ENCODE measurements at regions not wholly inside any gene's neighbourhood (a gene's known extent, or its start where the extent isn't known, plus 50 kb on each side); places are given as distances from the start of the nearest gene placed in this dataset.

- no peaks in the 10 kb centered on the region for H3K36me3 ChIP-seq (ENCODE audit: control insufficient read depth in 4 of 4, insufficient read depth in 3 of 4, low read depth in 1 of 4, low read length in 3 of 4)
- no peak overlapping the region for H3K4me3 ChIP-seq (ENCODE audit: low read depth in 1 of 3, low read length in 3 of 3)
- no peaks in the 10 kb centered on the region for H3K4me1 ChIP-seq (ENCODE audit: control insufficient read depth in 4 of 4, insufficient read depth in 4 of 4, low read length in 3 of 4)
- no peak overlapping the region for H3K9ac ChIP-seq (ENCODE audit: low read depth in 1 of 2, low read length in 2 of 2)
- TF ChIP-seq MAX (IDR thresholded peaks at IDR 0.05) (no peak), NR2F2 (IDR thresholded peaks at IDR 0.05) (no peak), ZBTB33 (IDR thresholded peaks at IDR 0.05) (no peak), RXRA (IDR thresholded peaks at IDR 0.05) (no peak), HNF4A (conservative IDR thresholded peaks at IDR 0.05) (no peak), GABPA (IDR thresholded peaks at IDR 0.05 in 1 of 2, conservative IDR thresholded peaks at IDR 0.05 in 1 of 2) (no peak), FOXA1 (IDR thresholded peaks at IDR 0.05) (no peak), ATF3 (IDR thresholded peaks at IDR 0.05) (no peak), RAD21 (IDR thresholded peaks at IDR 0.05) (no peak), CTCF (IDR thresholded peaks at IDR 0.05; ENCODE audit: low read depth, low read length, missing input control) (no peak), EGR1 (IDR thresholded peaks at IDR 0.05; ENCODE audit: low read depth in 2 of 2) (no peak), YY1 (IDR thresholded peaks at IDR 0.05) (no peak), HNF4G (IDR thresholded peaks at IDR 0.05) (no peak), FOXA2 (IDR thresholded peaks at IDR 0.05) (no peak)
- peaks cover 0 to 5% (median 0%) of the 10 kb centered on the region in 4 donors for H3K27me3 ChIP-seq (ENCODE audit: control insufficient read depth in 4 of 4, insufficient read depth in 4 of 4, low read length in 3 of 4)
- H3K27ac ChIP-seq (ENCODE audit: low read depth in 1 of 2, low read length in 2 of 2): no peak overlapping the region
- 69% methylated on average over 2 of the region's 2 CpGs for WGBS
- DNase-seq (ENCODE audit: low spot score): no peak
- no peaks in the 10 kb centered on the region for H3K9me3 ChIP-seq (ENCODE audit: control insufficient read depth in 4 of 4, low read length in 3 of 4)
These were observed 881.8 kb upstream of the PCDH10 start for GRCh38 chr4:132267321-132267720.

GRCh38 chr4:132269303-132269990, 879.6 kb upstream of the PCDH10 start:
- Histone ChIP-seq H3K27ac (ENCODE audit: low read depth in 1 of 2, low read length in 2 of 2) (no peak overlapping the region), H3K27me3 (ENCODE audit: control insufficient read depth in 4 of 4, insufficient read depth in 4 of 4, low read length in 3 of 4) (peaks cover 0 to 5% (median 0%) of the 10 kb centered on the region in 4 donors), H3K9me3 (ENCODE audit: control insufficient read depth in 4 of 4, low read length in 3 of 4) (no peaks in the 10 kb centered on the region), H3K9ac (ENCODE audit: low read depth in 1 of 2, low read length in 2 of 2) (no peak overlapping the region), H3K4me3 (ENCODE audit: low read depth in 1 of 3, low read length in 3 of 3) (no peak overlapping the region), H3K4me1 (ENCODE audit: control insufficient read depth in 4 of 4, insufficient read depth in 4 of 4, low read length in 3 of 4) (no peaks in the 10 kb centered on the region), H3K36me3 (ENCODE audit: control insufficient read depth in 4 of 4, insufficient read depth in 3 of 4, low read depth in 1 of 4, low read length in 3 of 4) (no peaks in the 10 kb centered on the region)
- DNase-seq (ENCODE audit: low spot score): no peak
- 79% methylated on average over 5 of the region's 5 CpGs for WGBS
- TF ChIP-seq HNF4G (IDR thresholded peaks at IDR 0.05): no peak
- TF ChIP-seq REST (IDR thresholded peaks at IDR 0.05): no peak

Measured in liver (tissue), 8 donors.